Adrenal gland (tissue), 5 donors: ENCODE measurements at regions not wholly inside any gene's neighbourhood (a gene's known extent, or its start where the extent isn't known, plus 50 kb on each side); places are given as distances from the start of the nearest gene placed in this dataset.
"Not testable (repeated sequence)": the region's sequence is repeated elsewhere in the genome, so short reads cannot be mapped to it uniquely, and the experiment has no call there.

Experiments used
- POLR2A ChIP-seq, 2 donors: fragments of 450-650 bp; IDR thresholded peaks; one replicate each; pipeline ENCODE4 v1.6.1; 2017; ENCODE audit warnings: antibody characterized with exemption in 2 of 2, mild to moderate bottlenecking in 2 of 2, moderate library complexity in 1 of 2
- TF ChIP-seq, protein P1 (sequence below), 6 experiments: fragments of 450-650 bp in 4 of 6; fragments of 200-600 bp in 2 of 6; sonication (generic) in 1 of 6; IDR thresholded peaks; 1 replicate in 5 of 6; 2 replicates in 1 of 6; pipeline versions ENCODE4 v1.5.1 to v1.8.0; 2016 to 2021; ENCODE audit warnings: antibody characterized with exemption in 6 of 6, mild to moderate bottlenecking in 2 of 6, moderate library complexity in 1 of 6
- donor health status: DM: no; HTN: no; CAD: no.

DNA sequence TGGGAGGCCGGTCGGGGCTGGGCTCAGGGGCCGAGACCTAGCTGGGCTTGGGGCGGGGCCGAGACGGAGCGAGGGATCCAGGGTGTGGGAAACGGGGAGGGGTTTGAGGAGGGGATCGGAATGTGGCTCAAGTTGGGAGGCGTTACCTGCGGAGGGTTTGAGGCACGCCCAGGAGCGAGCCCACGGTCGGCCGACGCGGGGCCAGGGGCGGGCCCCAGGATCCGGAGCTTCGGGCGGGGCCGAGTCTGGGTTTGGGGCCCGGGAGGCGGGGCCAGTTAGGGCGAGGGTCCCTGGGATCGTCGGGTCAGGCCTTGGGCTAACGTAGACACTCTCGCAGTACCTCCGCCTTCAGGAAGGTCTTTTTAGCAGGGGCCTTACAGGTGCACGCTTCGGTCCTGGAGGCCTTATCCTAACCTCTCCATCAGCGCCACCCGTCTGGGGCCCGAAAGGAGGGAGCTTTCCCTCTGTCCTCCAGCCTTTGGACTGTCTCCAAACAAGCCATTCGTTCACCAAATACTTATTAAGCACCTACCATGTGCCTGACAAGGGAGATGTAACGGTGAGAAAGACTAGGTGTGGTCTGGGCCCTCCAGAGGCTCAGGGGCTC, 228.2 kb upstream of the FRG2C start:
- not testable (repeated sequence) for TF ChIP-seq POLR2A (IDR thresholded peaks at IDR 0.05)
- TF ChIP-seq, protein P1, sequence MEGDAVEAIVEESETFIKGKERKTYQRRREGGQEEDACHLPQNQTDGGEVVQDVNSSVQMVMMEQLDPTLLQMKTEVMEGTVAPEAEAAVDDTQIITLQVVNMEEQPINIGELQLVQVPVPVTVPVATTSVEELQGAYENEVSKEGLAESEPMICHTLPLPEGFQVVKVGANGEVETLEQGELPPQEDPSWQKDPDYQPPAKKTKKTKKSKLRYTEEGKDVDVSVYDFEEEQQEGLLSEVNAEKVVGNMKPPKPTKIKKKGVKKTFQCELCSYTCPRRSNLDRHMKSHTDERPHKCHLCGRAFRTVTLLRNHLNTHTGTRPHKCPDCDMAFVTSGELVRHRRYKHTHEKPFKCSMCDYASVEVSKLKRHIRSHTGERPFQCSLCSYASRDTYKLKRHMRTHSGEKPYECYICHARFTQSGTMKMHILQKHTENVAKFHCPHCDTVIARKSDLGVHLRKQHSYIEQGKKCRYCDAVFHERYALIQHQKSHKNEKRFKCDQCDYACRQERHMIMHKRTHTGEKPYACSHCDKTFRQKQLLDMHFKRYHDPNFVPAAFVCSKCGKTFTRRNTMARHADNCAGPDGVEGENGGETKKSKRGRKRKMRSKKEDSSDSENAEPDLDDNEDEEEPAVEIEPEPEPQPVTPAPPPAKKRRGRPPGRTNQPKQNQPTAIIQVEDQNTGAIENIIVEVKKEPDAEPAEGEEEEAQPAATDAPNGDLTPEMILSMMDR (IDR thresholded peaks at IDR 0.05): not testable (repeated sequence)
